Transverse colon (tissue), 4 donors: ENCODE measurements at regions not wholly inside any gene's neighbourhood (a gene's known extent, or its start where the extent isn't known, plus 50 kb on each side); places are given as distances from the start of the nearest gene placed in this dataset.

Source experiments
- DNase-seq: peaks from one replicate; pipeline ENCODE4 v3.0.0-alpha.2; 2019
- H3K27ac ChIP-seq, 4 donors: fragments of 200-600 bp; sonication (generic); 2 replicates each; pipeline ENCODE4 v1.5.1; 2016 to 2018; ENCODE audit warnings: inconsistent platforms in 4 of 4
- H3K27me3 ChIP-seq: fragments of 200-600 bp; sonication (generic); 2 replicates; pipeline ENCODE4 v1.5.1; 2017; ENCODE audit warnings: inconsistent platforms
- H3K36me3 ChIP-seq, 4 donors: fragments of 200-600 bp; sonication (generic); 2 replicates each; pipeline ENCODE4 v1.5.1; 2017 to 2019; ENCODE audit warnings: inconsistent platforms in 4 of 4
- H3K4me1 ChIP-seq, 4 donors: fragments of 200-600 bp; sonication (generic); 2 replicates each; pipeline ENCODE4 v1.5.1; 2017 to 2020; ENCODE audit warnings: inconsistent platforms in 4 of 4
- H3K4me3 ChIP-seq, 4 donors: fragments of 200-600 bp; sonication (generic); 1 replicate in 1 of 4; 2 replicates in 3 of 4; pipeline versions ENCODE4 v1.5.1 to v1.6.1; 2017 to 2019; ENCODE audit warnings: inconsistent platforms in 4 of 4
- H3K9me3 ChIP-seq, 2 donors: fragments of 200-600 bp; sonication (generic); 2 replicates each; pipeline ENCODE4 v1.5.1; 2017 to 2019; ENCODE audit warnings: inconsistent platforms in 2 of 2
- CTCF ChIP-seq, 5 experiments: fragments of 200-600 bp in 3 of 5; fragments of 450-650 bp in 2 of 5; sonication (generic) in 3 of 5; IDR thresholded peaks; 1 replicate in 2 of 5; 2 replicates in 3 of 5; pipeline ENCODE4 v1.5.1; 2016 to 2017; ENCODE audit warnings: antibody characterized with exemption in 5 of 5, inconsistent platforms in 3 of 5, mild to moderate bottlenecking in 2 of 5, moderate library complexity in 1 of 5
- EP300 ChIP-seq: sonication (generic); formaldehyde crosslinking; IDR thresholded peaks from one replicate; pipeline ENCODE4 v1.6.1; 2017; ENCODE audit warnings: antibody characterized with exemption, low read depth
- POLR2A ChIP-seq: fragments of 450-650 bp; IDR thresholded peaks from one replicate; pipeline ENCODE4 v1.6.1; 2016; ENCODE audit warnings: antibody characterized with exemption, mild to moderate bottlenecking, moderate library complexity
- POLR2AphosphoS5 ChIP-seq, 3 donors: sonication (generic); formaldehyde crosslinking; IDR thresholded peaks; one replicate each; pipeline ENCODE4 v1.6.1; 2016; ENCODE audit warnings: antibody characterized with exemption in 3 of 3
- WGBS, 2 donors: methylation state at CpG; one replicate each; pipeline ENCODE4 v1.1.5; 2018; ENCODE audit warnings: low coverage in 1 of 2; 5-methylcytosine and 5-hydroxymethylcytosine counted together
- in situ Hi-C, 4 donors: fragments of 200-750 bp; cut with MboI; loops; one replicate each; pipeline versions ENCODE4 v1.15.0 to v1.15.1; 2017; ENCODE audit warnings: low sequenced_read_pairs in 3 of 4, low pct_ligation_motif_present in 1 of 4, low pct_unique_long_range_greater_than_20kb in 1 of 4
- intact Hi-C: fragments of 100-400 bp; cut with DNase I; formaldehyde crosslinking; loops from one replicate; pipeline ENCODE4 v1.15.1; 2023; ENCODE audit warnings: low total_unique reads

- Histone ChIP-seq H3K36me3 (no peaks in the 10 kb centered on the region), H3K4me3 (no peak overlapping the region), H3K27me3 (no peaks in the 10 kb centered on the region), H3K27ac (no peak overlapping the region), H3K4me1 (no peaks in the 10 kb centered on the region), H3K9me3 (no peaks in the 10 kb centered on the region)
- DNase-seq = no peak
- 57 to 75% methylated on average over 1 of the region's 1 CpG for WGBS, 2 donors
- in situ Hi-C loops = no loop called here
- intact Hi-C loops = no loop called here
- TF ChIP-seq POLR2AphosphoS5 (IDR thresholded peaks at IDR 0.05) = no peak
- no peak for TF ChIP-seq POLR2A
- no peak for TF ChIP-seq CTCF (IDR thresholded peaks at IDR 0.05)
- no peak for TF ChIP-seq EP300
Measured at GRCh38 chr4:110792036-110792435, 169.2 kb upstream of the PITX2 start.

DNA sequence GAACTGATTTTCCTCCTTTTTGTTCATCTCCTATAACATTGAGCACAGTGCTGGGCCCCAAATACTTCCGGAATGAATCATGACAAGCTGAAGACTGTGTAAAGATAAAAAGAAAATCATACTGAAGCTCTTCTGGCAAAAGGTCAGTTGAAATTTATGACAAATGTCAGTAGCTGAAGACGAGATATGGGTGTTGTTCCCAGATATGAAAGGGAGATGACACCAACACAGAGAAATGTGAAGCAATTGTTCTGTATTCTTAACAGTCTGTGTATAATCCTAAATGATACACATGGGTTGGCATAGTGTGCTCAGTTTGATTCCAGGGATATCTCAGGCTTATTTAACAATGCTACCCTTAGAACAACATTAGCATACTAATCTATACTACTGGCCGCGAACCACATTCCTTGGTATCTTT, 170.5 kb upstream of the PITX2 start:
- H3K4me3 ChIP-seq = no peak overlapping the region
- 74 to 75% methylated on average over 4 of the region's 4 CpGs for WGBS, 2 donors
- no peak for DNase-seq
- H3K27me3 ChIP-seq = no peaks in the 10 kb centered on the region
- in situ Hi-C loops (no loop called here), intact Hi-C loops (no loop called here)
- TF ChIP-seq POLR2A = no peak
- TF ChIP-seq CTCF (IDR thresholded peaks at IDR 0.05) = no peak
- no peak for TF ChIP-seq EP300
- no peak for TF ChIP-seq POLR2AphosphoS5 (IDR thresholded peaks at IDR 0.05)
- H3K9me3 ChIP-seq = no peaks in the 10 kb centered on the region
- H3K27ac ChIP-seq = no peak overlapping the region
- no peaks in the 10 kb centered on the region for H3K4me1 ChIP-seq
- no peaks in the 10 kb centered on the region for H3K36me3 ChIP-seq

DNA sequence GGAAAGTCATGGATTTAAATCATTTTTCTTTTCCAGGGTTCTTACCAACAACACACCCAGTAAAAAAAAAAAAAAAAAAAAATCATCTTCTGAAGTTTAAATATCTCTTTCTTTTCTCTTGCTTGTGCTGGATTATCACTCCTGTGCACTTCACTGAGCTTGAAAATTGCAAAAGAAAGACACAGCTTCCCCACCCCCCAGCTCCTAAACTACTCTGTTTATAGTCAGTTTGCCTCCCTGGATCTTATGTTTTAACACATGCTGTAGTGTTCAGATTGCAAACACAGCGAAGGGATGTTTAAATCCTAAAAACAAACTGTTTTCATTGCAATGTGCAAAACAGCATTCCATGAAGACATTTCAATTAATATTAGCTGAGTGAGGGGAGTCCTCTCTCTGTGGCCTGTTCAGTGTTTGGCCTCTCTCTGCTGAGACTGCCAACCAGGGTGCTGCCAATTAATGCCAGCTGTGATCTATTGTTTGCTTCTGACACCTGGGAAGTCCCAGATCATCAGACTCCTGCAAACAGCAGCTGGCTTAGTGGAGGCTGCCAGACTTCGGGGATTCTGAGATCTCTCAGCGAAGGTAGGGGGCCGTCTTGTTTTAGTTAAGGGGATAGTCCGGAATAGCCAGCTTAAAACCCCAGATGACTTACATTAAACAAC, 171.1 kb upstream of the PITX2 start:
- Histone ChIP-seq H3K4me3 (no peak overlapping the region), H3K27me3 (no peaks in the 10 kb centered on the region), H3K36me3 (no peaks in the 10 kb centered on the region), H3K27ac (no peak overlapping the region), H3K4me1 (peaks cover 0 to 2% (median 0%) of the 10 kb centered on the region in 4 donors), H3K9me3 (no peaks in the 10 kb centered on the region)
- in situ Hi-C loops = no loop called here
- intact Hi-C loops = no loop called here
- no peak for DNase-seq
- TF ChIP-seq CTCF (IDR thresholded peaks at IDR 0.05) = no peak
- TF ChIP-seq EP300 = no peak
- no peak for TF ChIP-seq POLR2AphosphoS5 (IDR thresholded peaks at IDR 0.05)
- TF ChIP-seq POLR2A = no peak
- WGBS, 2 donors = 69% methylated on average over 5 of the region's 5 CpGs; no CpG with 5 or more reads in 1 of the 2 donors

DNA sequence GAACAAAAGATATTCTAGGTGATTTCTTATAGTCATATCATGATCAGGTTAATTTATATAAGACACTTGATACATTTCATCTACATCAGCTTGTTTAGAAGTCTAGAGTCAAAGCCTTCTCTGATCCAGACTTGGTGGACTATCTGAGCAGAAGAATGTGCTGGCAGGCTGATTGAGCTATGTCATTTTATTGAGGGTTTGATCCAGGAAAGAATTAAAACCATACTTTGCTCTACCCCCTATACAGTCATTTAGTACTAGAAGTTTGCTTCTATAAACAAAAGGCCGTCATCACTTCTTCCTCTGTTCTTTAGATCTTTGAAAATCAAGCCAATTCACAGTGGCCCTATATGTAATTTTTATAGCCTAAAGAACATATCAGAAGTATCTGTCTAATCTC, 173.1 kb upstream of the PITX2 start:
- intact Hi-C loops = no loop called here
- TF ChIP-seq POLR2A (no peak), POLR2AphosphoS5 (IDR thresholded peaks at IDR 0.05) (no peak), EP300 (no peak), CTCF (IDR thresholded peaks at IDR 0.05) (no peak)
- Histone ChIP-seq H3K36me3 (no peaks in the 10 kb centered on the region), H3K4me3 (no peak overlapping the region), H3K27ac (no peak overlapping the region), H3K4me1 (peaks cover 0 to 5% (median 0%) of the 10 kb centered on the region in 4 donors), H3K27me3 (no peaks in the 10 kb centered on the region), H3K9me3 (no peaks in the 10 kb centered on the region)
- DNase-seq = no peak
- WGBS, 2 donors = 40 to 63% methylated on average over 1 of the region's 1 CpG
- in situ Hi-C loops = no loop called here
